ENCODE measurements at regions not wholly inside any gene's neighbourhood (a gene's known extent, or its start where the extent isn't known, plus 50 kb on each side); places are given as distances from the start of the nearest gene placed in this dataset.

GRCh38 chr11:109704432-109704831, 282.4 kb downstream of the C11orf87 start:
- CTCF ChIA-PET (ENCODE audit: low intra/inter-chr PET ratio, low total read pairs): no interaction called here
- H3K27me3 ChIP-seq (ENCODE audit: control insufficient read depth in 1 of 2, insufficient read depth in 2 of 2, low read length in 2 of 2): no peaks in the 10 kb centered on the region

More at GRCh38 chr11:109704432-109704831, 282.4 kb downstream of the C11orf87 start:
- ATAC-seq (no peak), DNase-seq (ENCODE audit: low spot score) (no peak), FAIRE-seq (no peak)
- H3K4me2 ChIP-seq (ENCODE audit: low read depth, low read length): no peak overlapping the region
- H4K20me1 ChIP-seq (ENCODE audit: insufficient read depth, low read length): no peaks in the 10 kb centered on the region
- H3K9me3 ChIP-seq (ENCODE audit: low read length): no peaks in the 10 kb centered on the region
- intact Hi-C loops (cut with micrococcal nuclease; ENCODE audit: unreplicated experiment): no loop called here
- in situ Hi-C loops (cut with HindIII; ENCODE audit: extremely low pct_ligation_motif_present, low pct_unique_long_range_greater_than_20kb): no loop called here
- BruUV-seq (replicated peaks): no TSS peak
- no peak overlapping the region for H2AFZ ChIP-seq (ENCODE audit: low read length)
- no peak overlapping the region for H3K27ac ChIP-seq (ENCODE audit: extremely low read length, insufficient read depth, low read length)
- no peak overlapping the region for H3K4me3 ChIP-seq (replicated peaks in 1 of 3; ENCODE audit: insufficient read depth in 1 of 3, low read depth in 2 of 3, low read length in 3 of 3)
- POLR2A ChIA-PET: no interaction called here
- no peaks in the 10 kb centered on the region for H3K36me3 ChIP-seq (replicated peaks in 1 of 2; ENCODE audit: control insufficient read depth in 1 of 2, insufficient read depth in 2 of 2, low read length in 2 of 2)
- TF ChIP-seq ZNF33B (CRISPR knock-in tag; IDR thresholded peaks at IDR 0.05) (no peak), REPIN1 (CRISPR knock-in tag; IDR thresholded peaks at IDR 0.05; ENCODE audit: borderline replicate concordance, low read depth) (no peak), SATB2 (CRISPR knock-in tag; IDR thresholded peaks at IDR 0.05) (no peak), STAT6 (CRISPR knock-in tag; IDR thresholded peaks at IDR 0.05; ENCODE audit: borderline replicate concordance) (no peak), ZSCAN20 (CRISPR knock-in tag; IDR thresholded peaks at IDR 0.05; ENCODE audit: borderline replicate concordance) (no peak), FOXP1 (IDR thresholded peaks at IDR 0.05) (no peak), FOXP1 (CRISPR knock-in tag; IDR thresholded peaks at IDR 0.05) (no peak), RFXANK (CRISPR knock-in tag; IDR thresholded peaks at IDR 0.05) (no peak), ZNF782 (CRISPR knock-in tag; IDR thresholded peaks at IDR 0.05; ENCODE audit: borderline replicate concordance) (no peak), ETV5 (CRISPR knock-in tag; IDR thresholded peaks at IDR 0.05; ENCODE audit: borderline replicate concordance) (no peak), SSRP1 (CRISPR knock-in tag; IDR thresholded peaks at IDR 0.05) (no peak), SRSF1 (optimal IDR thresholded peaks at IDR 0.05; ENCODE audit: low read depth, low read length) (no peak), ZNF235 (CRISPR knock-in tag; IDR thresholded peaks at IDR 0.05; ENCODE audit: borderline replicate concordance) (no peak), KLF16 (CRISPR knock-in tag; IDR thresholded peaks at IDR 0.05) (no peak)
- TF ChIP-seq, protein P1, sequence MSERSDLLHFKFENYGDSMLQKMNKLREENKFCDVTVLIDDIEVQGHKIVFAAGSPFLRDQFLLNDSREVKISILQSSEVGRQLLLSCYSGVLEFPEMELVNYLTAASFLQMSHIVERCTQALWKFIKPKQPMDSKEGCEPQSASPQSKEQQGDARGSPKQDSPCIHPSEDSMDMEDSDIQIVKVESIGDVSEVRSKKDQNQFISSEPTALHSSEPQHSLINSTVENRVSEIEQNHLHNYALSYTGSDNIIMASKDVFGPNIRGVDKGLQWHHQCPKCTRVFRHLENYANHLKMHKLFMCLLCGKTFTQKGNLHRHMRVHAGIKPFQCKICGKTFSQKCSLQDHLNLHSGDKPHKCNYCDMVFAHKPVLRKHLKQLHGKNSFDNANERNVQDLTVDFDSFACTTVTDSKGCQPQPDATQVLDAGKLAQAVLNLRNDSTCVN (CRISPR knock-in tag; IDR thresholded peaks at IDR 0.05; ENCODE audit: borderline replicate concordance): no peak
- TF ChIP-seq, protein P2, sequence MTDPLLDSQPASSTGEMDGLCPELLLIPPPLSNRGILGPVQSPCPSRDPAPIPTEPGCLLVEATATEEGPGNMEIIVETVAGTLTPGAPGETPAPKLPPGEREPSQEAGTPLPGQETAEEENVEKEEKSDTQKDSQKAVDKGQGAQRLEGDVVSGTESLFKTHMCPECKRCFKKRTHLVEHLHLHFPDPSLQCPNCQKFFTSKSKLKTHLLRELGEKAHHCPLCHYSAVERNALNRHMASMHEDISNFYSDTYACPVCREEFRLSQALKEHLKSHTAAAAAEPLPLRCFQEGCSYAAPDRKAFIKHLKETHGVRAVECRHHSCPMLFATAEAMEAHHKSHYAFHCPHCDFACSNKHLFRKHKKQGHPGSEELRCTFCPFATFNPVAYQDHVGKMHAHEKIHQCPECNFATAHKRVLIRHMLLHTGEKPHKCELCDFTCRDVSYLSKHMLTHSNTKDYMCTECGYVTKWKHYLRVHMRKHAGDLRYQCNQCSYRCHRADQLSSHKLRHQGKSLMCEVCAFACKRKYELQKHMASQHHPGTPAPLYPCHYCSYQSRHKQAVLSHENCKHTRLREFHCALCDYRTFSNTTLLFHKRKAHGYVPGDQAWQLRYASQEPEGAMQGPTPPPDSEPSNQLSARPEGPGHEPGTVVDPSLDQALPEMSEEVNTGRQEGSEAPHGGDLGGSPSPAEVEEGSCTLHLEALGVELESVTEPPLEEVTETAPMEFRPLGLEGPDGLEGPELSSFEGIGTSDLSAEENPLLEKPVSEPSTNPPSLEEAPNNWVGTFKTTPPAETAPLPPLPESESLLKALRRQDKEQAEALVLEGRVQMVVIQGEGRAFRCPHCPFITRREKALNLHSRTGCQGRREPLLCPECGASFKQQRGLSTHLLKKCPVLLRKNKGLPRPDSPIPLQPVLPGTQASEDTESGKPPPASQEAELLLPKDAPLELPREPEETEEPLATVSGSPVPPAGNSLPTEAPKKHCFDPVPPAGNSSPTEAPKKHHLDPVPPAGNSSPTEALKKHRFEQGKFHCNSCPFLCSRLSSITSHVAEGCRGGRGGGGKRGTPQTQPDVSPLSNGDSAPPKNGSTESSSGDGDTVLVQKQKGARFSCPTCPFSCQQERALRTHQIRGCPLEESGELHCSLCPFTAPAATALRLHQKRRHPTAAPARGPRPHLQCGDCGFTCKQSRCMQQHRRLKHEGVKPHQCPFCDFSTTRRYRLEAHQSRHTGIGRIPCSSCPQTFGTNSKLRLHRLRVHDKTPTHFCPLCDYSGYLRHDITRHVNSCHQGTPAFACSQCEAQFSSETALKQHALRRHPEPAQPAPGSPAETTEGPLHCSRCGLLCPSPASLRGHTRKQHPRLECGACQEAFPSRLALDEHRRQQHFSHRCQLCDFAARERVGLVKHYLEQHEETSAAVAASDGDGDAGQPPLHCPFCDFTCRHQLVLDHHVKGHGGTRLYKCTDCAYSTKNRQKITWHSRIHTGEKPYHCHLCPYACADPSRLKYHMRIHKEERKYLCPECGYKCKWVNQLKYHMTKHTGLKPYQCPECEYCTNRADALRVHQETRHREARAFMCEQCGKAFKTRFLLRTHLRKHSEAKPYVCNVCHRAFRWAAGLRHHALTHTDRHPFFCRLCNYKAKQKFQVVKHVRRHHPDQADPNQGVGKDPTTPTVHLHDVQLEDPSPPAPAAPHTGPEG (CRISPR knock-in tag; IDR thresholded peaks at IDR 0.05): no peak
- WGBS (ENCODE audit: low lambda C conversion rate): 3% methylated on average over 4 of the region's 4 CpGs
- no peak overlapping the region for H3K9ac ChIP-seq (ENCODE audit: insufficient read depth, low read depth, low read length)
- H3K79me2 ChIP-seq (ENCODE audit: insufficient read depth, low read length): no peaks in the 10 kb centered on the region
- H3K4me1 ChIP-seq (ENCODE audit: insufficient read depth, low read length): no peaks in the 10 kb centered on the region

Data from HepG2 (cell line).